ENCODE measurements at regions not wholly inside any gene's neighbourhood (a gene's known extent, or its start where the extent isn't known, plus 50 kb on each side); places are given as distances from the start of the nearest gene placed in this dataset.
"Not testable (repeated sequence)": the region's sequence is repeated elsewhere in the genome, so short reads cannot be mapped to it uniquely, and the experiment has no call there.

DNA sequence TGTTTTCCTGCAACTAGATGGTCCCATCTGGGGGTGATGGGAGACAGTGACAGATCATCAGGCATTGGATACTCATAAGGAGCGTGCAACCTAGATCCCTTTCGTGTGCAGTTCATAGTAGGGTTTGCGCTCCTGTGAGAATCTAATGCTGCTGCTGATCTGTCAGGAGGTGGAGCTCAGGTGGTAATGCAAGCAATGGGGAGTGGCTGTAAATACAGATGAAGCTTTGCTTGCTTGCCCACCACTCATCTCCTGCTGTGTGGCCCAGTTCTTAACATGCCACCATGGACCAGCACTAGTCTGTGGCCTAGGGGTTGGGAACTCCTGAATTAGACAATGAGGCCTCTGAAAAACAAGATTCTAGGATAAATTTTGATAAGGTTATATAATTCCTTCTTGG, 430.6 kb downstream of the KCNJ2 start:
- not testable (repeated sequence) for TF ChIP-seq POLR2AphosphoS5, POLR2A (IDR thresholded peaks at IDR 0.05)
- TF ChIP-seq, protein P1, sequence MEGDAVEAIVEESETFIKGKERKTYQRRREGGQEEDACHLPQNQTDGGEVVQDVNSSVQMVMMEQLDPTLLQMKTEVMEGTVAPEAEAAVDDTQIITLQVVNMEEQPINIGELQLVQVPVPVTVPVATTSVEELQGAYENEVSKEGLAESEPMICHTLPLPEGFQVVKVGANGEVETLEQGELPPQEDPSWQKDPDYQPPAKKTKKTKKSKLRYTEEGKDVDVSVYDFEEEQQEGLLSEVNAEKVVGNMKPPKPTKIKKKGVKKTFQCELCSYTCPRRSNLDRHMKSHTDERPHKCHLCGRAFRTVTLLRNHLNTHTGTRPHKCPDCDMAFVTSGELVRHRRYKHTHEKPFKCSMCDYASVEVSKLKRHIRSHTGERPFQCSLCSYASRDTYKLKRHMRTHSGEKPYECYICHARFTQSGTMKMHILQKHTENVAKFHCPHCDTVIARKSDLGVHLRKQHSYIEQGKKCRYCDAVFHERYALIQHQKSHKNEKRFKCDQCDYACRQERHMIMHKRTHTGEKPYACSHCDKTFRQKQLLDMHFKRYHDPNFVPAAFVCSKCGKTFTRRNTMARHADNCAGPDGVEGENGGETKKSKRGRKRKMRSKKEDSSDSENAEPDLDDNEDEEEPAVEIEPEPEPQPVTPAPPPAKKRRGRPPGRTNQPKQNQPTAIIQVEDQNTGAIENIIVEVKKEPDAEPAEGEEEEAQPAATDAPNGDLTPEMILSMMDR (IDR thresholded peaks at IDR 0.05): not testable (repeated sequence)

All from stomach (tissue), 4 donors.